ENCODE measurements at regions not wholly inside any gene's neighbourhood (a gene's known extent, or its start where the extent isn't known, plus 50 kb on each side); places are given as distances from the start of the nearest gene placed in this dataset.

DNA sequence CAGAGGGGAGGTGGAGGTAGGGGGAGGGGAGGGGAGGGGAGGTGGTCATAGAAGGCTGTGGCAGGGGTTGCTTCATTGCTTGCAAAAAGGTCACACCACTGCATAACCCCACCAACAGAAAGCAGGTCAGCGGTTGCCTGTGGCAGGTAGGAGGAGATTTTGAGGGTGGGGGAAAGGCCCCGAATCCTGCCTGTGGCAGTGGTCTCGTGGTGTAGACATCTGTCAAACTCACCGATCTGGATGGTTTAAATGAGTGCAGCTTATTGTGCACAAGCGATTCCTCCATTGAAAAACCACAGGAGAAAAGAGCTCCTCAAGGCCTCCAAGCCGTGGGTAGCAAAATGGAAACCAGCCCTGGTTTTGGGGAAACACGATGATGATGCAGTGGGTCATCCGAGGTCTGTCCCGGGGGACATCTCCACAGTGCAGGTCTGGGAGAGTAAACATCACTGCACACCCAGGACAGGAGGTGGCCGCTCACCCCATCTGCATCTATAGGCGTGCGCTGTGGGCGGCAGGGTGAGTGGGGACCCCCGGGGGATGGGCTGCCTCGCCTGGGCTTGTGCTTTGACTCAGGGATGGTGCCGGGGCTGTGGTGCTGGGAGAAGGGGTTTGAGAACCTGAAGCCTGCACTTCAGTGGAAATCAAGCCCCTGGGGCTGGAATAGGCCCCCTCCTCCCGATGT is 112.3 kb downstream of the CRYAA start:
- DNase-seq (ENCODE audit: low read depth in 1 of 2, low spot score in 1 of 2): no peak
- no peak for TF ChIP-seq JUND (IDR thresholded peaks at IDR 0.05; ENCODE audit: low read depth)

DNA sequence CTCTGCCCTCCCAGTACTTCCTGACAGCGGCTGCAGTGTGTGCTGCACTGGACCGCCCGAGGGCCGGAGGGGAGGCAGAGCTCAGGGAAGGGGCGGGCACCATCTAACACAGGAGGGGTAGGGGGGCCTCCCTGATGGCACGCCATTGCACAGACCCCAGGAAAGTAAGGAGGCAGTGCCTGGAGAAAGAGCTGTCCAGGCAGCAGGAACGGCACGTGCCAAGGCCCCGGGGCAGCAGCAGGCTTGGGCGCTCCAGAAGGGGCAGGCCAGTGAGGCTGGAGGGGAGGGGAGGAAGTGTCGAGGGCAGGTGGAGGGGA is 110.7 kb downstream of the CRYAA start:
- DNase-seq (ENCODE audit: low read depth in 1 of 2, low spot score in 1 of 2): no peak
- in situ Hi-C loops (cut with HindIII; ENCODE audit: low pct_unique_long_range_greater_than_20kb, low sequenced_read_pairs): no loop called here
- no peak for TF ChIP-seq JUND (IDR thresholded peaks at IDR 0.05; ENCODE audit: low read depth)

More for the DNA sequence above, 112.3 kb downstream of the CRYAA start:
- in situ Hi-C loops (cut with HindIII; ENCODE audit: low pct_unique_long_range_greater_than_20kb, low sequenced_read_pairs): no loop called here

- TF ChIP-seq JUND (IDR thresholded peaks at IDR 0.05; ENCODE audit: low read depth): no peak
- DNase-seq (ENCODE audit: low read depth in 1 of 2, low spot score in 1 of 2): no peak
- in situ Hi-C loops (cut with HindIII; ENCODE audit: low pct_unique_long_range_greater_than_20kb, low sequenced_read_pairs): no loop called here
Observed at GRCh38 chr21:43278766-43279577, 110.2 kb downstream of the CRYAA start.

- in situ Hi-C loops (cut with HindIII; ENCODE audit: low pct_unique_long_range_greater_than_20kb, low sequenced_read_pairs): no loop called here
- DNase-seq (ENCODE audit: low read depth in 1 of 2, low spot score in 1 of 2): peak in 1 of 2 experiments; percentile 24
- no peak for TF ChIP-seq JUND (IDR thresholded peaks at IDR 0.05; ENCODE audit: low read depth)
Observed at GRCh38 chr21:43278359-43278758, 109.6 kb downstream of the CRYAA start.

- no peak for DNase-seq (ENCODE audit: low read depth in 1 of 2, low spot score in 1 of 2)
- in situ Hi-C loops (cut with HindIII; ENCODE audit: low pct_unique_long_range_greater_than_20kb, low sequenced_read_pairs): no loop called here
Observed at GRCh38 chr21:43277481-43278351, 108.9 kb downstream of the CRYAA start.

GRCh38 chr21:43276811-43277210 is 108.0 kb downstream of the CRYAA start:
- DNase-seq (ENCODE audit: low read depth in 1 of 2, low spot score in 1 of 2): no peak
- TF ChIP-seq JUND (IDR thresholded peaks at IDR 0.05; ENCODE audit: low read depth): no peak
- in situ Hi-C loops (cut with HindIII; ENCODE audit: low pct_unique_long_range_greater_than_20kb, low sequenced_read_pairs): no loop called here

More at GRCh38 chr21:43277481-43278351, 108.9 kb downstream of the CRYAA start:
- TF ChIP-seq JUND (IDR thresholded peaks at IDR 0.05; ENCODE audit: low read depth): no peak

DNA sequence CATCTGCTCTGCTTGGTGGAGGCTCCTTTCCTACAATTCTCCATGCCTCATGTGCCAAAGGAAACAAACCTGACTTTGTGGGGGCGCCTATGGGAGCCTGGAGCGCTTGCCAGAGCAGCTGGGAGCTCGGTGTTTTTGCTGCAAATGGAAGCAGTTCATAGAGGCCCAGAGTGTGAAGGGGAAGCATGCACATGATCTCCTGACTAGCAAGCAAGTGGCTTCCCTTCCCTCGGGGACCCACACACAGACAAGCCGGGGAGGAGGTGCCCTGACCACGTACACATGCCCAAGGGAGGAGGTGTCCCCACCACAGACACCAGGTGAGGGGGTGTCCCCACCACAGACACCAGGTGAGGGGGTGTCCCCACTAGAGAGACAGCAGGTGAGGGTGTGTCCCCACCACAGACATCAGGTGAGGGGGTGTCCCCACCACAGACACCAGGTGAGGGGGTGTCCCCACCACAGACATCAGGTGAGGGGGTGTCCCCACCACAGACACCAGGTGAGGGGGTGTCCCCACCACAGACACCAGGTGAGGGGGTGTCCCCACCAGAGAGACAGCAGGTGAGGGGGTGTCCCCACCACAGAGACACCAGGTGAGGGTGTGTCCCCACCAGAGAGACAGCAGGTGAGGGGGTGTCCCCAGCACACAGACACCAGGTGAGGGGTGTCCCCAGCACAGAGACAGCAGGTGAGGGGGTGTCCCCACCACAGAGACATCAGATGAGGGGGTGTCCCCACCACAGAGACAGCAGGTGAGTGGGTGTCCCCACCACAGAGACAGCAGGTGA is 106.8 kb downstream of the CRYAA start:
- DNase-seq (ENCODE audit: low read depth in 1 of 2, low spot score in 1 of 2): no peak
- in situ Hi-C loops (cut with HindIII; ENCODE audit: low pct_unique_long_range_greater_than_20kb, low sequenced_read_pairs): no loop called here
- no peak for TF ChIP-seq JUND (IDR thresholded peaks at IDR 0.05; ENCODE audit: low read depth)

DNA sequence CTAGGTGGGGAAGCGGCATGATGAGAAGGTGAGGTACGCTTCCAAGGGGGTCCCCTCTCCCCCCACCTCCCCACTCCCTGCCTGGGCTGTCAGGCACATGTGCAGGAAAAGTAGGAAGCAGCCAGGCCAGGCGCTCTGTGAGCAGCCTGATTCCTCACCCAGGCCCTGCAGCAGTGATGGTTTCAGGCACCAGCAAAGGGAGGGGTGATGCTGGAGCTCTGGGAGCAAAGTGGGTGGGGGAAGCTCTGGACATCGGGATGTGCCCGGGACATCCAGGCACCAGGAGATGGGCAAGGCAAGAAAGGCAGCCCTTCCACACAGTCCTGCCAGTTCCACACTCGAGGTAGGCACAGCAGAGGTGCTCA is 106.1 kb downstream of the CRYAA start:
- DNase-seq (ENCODE audit: low read depth in 1 of 2, low spot score in 1 of 2): no peak
- no peak for TF ChIP-seq JUND (IDR thresholded peaks at IDR 0.05; ENCODE audit: low read depth)
- in situ Hi-C loops (cut with HindIII; ENCODE audit: low pct_unique_long_range_greater_than_20kb, low sequenced_read_pairs): no loop called here

GRCh38 chr21:43274022-43274945 is 105.5 kb downstream of the CRYAA start:
- no peak for TF ChIP-seq JUND (IDR thresholded peaks at IDR 0.05; ENCODE audit: low read depth)
- in situ Hi-C loops (cut with HindIII; ENCODE audit: low pct_unique_long_range_greater_than_20kb, low sequenced_read_pairs): no loop called here

DNA sequence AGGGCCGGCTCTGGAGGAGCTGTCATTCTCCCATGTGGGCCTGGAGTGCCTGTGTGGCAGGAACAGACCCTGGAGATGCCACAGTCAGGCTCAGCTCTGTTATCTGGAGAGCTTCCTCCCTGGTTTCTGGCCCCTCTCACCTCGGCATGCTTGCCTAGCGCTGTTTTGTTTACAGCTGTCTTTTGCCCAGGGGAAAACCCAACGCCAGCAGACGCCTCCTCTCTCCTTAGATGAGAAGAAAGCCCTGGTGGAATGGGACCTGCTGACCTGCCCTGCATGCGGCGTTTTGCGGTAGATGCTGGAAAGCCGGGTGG is 104.9 kb downstream of the CRYAA start:
- no peak for TF ChIP-seq JUND (IDR thresholded peaks at IDR 0.05; ENCODE audit: low read depth)
- no peak for DNase-seq (ENCODE audit: low read depth in 1 of 2, low spot score in 1 of 2)
- in situ Hi-C loops (cut with HindIII; ENCODE audit: low pct_unique_long_range_greater_than_20kb, low sequenced_read_pairs): no loop called here

More at GRCh38 chr21:43274022-43274945, 105.5 kb downstream of the CRYAA start:
- no peak for DNase-seq (ENCODE audit: low read depth in 1 of 2, low spot score in 1 of 2)

DNA sequence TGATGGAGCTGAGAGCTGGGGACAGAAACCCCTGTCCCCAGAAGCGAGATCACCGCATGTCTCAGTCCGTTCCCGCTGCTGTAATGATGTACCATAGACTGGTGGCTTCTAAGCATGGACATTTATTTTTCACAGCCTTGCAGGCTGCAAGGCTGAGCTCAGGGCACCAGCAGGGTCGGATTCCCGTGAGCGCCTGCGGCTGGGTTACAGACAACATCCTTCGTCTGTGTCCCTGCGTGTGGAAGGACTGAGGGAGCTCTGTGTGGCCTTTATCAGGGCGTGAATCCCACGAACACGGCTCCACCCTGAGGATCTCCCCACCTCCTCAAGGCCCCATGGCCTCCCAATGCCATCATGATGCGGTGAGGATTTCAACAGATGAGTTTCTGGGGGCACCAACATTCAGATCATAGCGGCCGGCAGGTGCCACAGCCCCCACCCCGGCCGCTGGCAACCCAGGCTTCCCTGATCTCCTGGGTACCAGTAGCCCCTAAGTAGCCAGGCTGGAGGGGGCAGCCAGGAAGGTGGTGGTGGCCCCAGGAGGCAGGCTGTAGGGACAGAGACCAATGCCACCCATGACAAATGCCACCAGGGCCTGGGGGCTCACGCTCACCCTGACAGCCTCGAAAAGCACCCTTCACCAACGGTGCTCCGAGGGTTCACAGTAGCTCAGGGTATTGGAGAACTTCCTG is 104.4 kb downstream of the CRYAA start:
- TF ChIP-seq JUND (IDR thresholded peaks at IDR 0.05; ENCODE audit: low read depth): no peak
- in situ Hi-C loops (cut with HindIII; ENCODE audit: low pct_unique_long_range_greater_than_20kb, low sequenced_read_pairs): no loop called here
- no peak for DNase-seq (ENCODE audit: low read depth in 1 of 2, low spot score in 1 of 2)

All from T47D (cell line).